H1 (cell line): ENCODE measurements at regions not wholly inside any gene's neighbourhood (a gene's known extent, or its start where the extent isn't known, plus 50 kb on each side); places are given as distances from the start of the nearest gene placed in this dataset.

ENCODE experiments used
- CTCF ChIA-PET: fragments of 300-600 bp; sonication (Branson Sonifier 250); formaldehyde crosslinking; loops from one replicate; lab custom pipeline; 2021; ENCODE audit not compliant: partially characterized antibody; lab: Charles Lee
- POLR2A ChIA-PET: fragments of 300-600 bp; sonication (Branson Sonifier 250); formaldehyde crosslinking; loops from one replicate; lab custom pipeline; 2021; ENCODE audit warnings: inconsistent platforms; ENCODE audit not compliant: partially characterized antibody; lab: Charles Lee
- DNase-seq, 2 experiments: peaks; one replicate each; pipeline versions ENCODE4 v3.0.0 to v3.0.0-alpha.2; 2010 to 2022; ENCODE audit warnings: low spot score in 2 of 2, low read depth in 1 of 2, mixed read lengths in 1 of 2
- FAIRE-seq: peaks from 2 replicates; lab custom pipeline; 2011; peaks lifted over from hg19 to GRCh38; lab: Jason Lieb, UNC
- H2AFZ ChIP-seq: 2 replicates; pipeline ENCODE4 v1.8.1; 2012; ENCODE audit warnings: low read length, inconsistent platforms
- H2AK5ac ChIP-seq: 2 replicates; pipeline ENCODE4 v1.6.1; 2013; ENCODE audit warnings: low read depth, low read length
- H2BK120ac ChIP-seq: replicated peaks from 2 replicates; pipeline ENCODE3; 2013; ENCODE audit warnings: low read depth, low read length, inconsistent platforms
- H2BK12ac ChIP-seq: 2 replicates; pipeline ENCODE4 v1.6.1; 2013; ENCODE audit warnings: low read depth, low read length
- H2BK15ac ChIP-seq: 2 replicates; pipeline ENCODE4 v1.6.1; 2013; ENCODE audit warnings: low read length
- H2BK20ac ChIP-seq: 2 replicates; pipeline ENCODE4 v1.6.1; 2013; ENCODE audit warnings: low read length
- H2BK5ac ChIP-seq: 2 replicates; pipeline ENCODE4 v1.6.1; 2013; ENCODE audit warnings: low read depth, low read length
- H3K14ac ChIP-seq: 2 replicates; pipeline ENCODE4 v1.6.1; 2013; ENCODE audit warnings: inconsistent platforms; ENCODE audit not compliant: insufficient read length
- H3K18ac ChIP-seq: 2 replicates; pipeline ENCODE4 v1.6.1; 2013; ENCODE audit warnings: low read length; ENCODE audit errors: extremely low read depth
- H3K23ac ChIP-seq: 2 replicates; pipeline ENCODE4 v1.6.1; 2013; ENCODE audit warnings: inconsistent platforms; ENCODE audit not compliant: insufficient read length
- H3K23me2 ChIP-seq: 2 replicates; pipeline ENCODE4 v1.6.1; 2013; ENCODE audit warnings: low read depth, low read length
- H3K27ac ChIP-seq: 2 replicates; pipeline ENCODE4 v1.6.1; 2011; ENCODE audit warnings: low read depth, low read length, inconsistent platforms
- H3K27me3 ChIP-seq, 4 experiments: replicated peaks in 1 of 4; 1 replicate in 1 of 4; 2 replicates in 3 of 4; pipeline versions ENCODE4 v1.6.1 to v1.8.1; 2011 to 2013; ENCODE audit warnings: low read length in 3 of 4, mild to moderate bottlenecking in 3 of 4, inconsistent platforms in 2 of 4, mixed read lengths in 2 of 4, moderate library complexity in 1 of 4; ENCODE audit not compliant: control insufficient read depth in 3 of 4, insufficient read depth in 3 of 4; ENCODE audit errors: extremely low read depth in 1 of 4
- H3K36me3 ChIP-seq, 4 experiments: 2 replicates each; pipeline versions ENCODE4 v1.6.1 to v1.8.1; 2011 to 2013; ENCODE audit warnings: mild to moderate bottlenecking in 4 of 4, low read length in 3 of 4, moderate library complexity in 2 of 4, control low read depth in 1 of 4, inconsistent platforms in 1 of 4; ENCODE audit not compliant: insufficient read depth in 4 of 4, control insufficient read depth in 2 of 4
- H3K4ac ChIP-seq: replicated peaks from 2 replicates; pipeline ENCODE3; 2013; ENCODE audit warnings: low read length, low read depth, mixed read lengths, inconsistent platforms; ENCODE audit not compliant: insufficient read length
- H3K4me1 ChIP-seq, 4 experiments: replicated peaks in 1 of 4; 1 replicate in 1 of 4; 2 replicates in 3 of 4; pipeline versions ENCODE4 v1.6.1 to v1.8.1; 2011 to 2013; ENCODE audit warnings: low read length in 3 of 4, inconsistent platforms in 2 of 4, mixed read lengths in 1 of 4; ENCODE audit not compliant: insufficient read depth in 4 of 4, control insufficient read depth in 3 of 4
- H3K4me2 ChIP-seq, 2 experiments: 2 replicates each; pipeline versions ENCODE4 v1.6.1 to v1.8.1; 2011 to 2013; ENCODE audit warnings: low read depth in 2 of 2, low read length in 2 of 2, control low read depth in 1 of 2, inconsistent platforms in 1 of 2, mild to moderate bottlenecking in 1 of 2; ENCODE audit not compliant: insufficient read depth in 1 of 2
- H3K4me3 ChIP-seq, 4 experiments: fragments of 200-600, 300-600 bp in 1 of 4; sonication (generic), shearing (Covaris generic), sonication (Bioruptor Twin) in 1 of 4; 2 replicates each; pipeline versions ENCODE4 v1.5.1 to v1.8.1; 2011 to 2016; ENCODE audit warnings: low read length in 4 of 4, low read depth in 3 of 4, control low read depth in 2 of 4, inconsistent platforms in 2 of 4, mild to moderate bottlenecking in 2 of 4, mixed read lengths in 1 of 4, moderate library complexity in 1 of 4; ENCODE audit not compliant: insufficient read depth in 2 of 4; ENCODE audit errors: extremely low read depth in 1 of 4
- H3K56ac ChIP-seq: replicated peaks from 2 replicates; pipeline ENCODE3; 2013; ENCODE audit warnings: low read depth, mild to moderate bottlenecking, mixed read lengths, low read length, inconsistent platforms; ENCODE audit not compliant: insufficient read length
- H3K79me1 ChIP-seq: 2 replicates; pipeline ENCODE4 v1.6.1; 2013; ENCODE audit warnings: low read depth, low read length, control low read depth
- H3K79me2 ChIP-seq, 2 experiments: 2 replicates each; pipeline versions ENCODE4 v1.6.1 to v1.8.1; 2012 to 2013; ENCODE audit warnings: low read length in 2 of 2, mild to moderate bottlenecking in 2 of 2, inconsistent platforms in 1 of 2; ENCODE audit not compliant: insufficient read depth in 2 of 2, control insufficient read depth in 1 of 2
- H3K9ac ChIP-seq, 4 experiments: replicated peaks in 1 of 4; 1 replicate in 1 of 4; 2 replicates in 3 of 4; pipeline versions ENCODE4 v1.6.1 to v1.8.1; 2011 to 2013; ENCODE audit warnings: low read depth in 3 of 4, low read length in 3 of 4, control low read depth in 2 of 4, mild to moderate bottlenecking in 2 of 4, moderate library complexity in 2 of 4, inconsistent platforms in 1 of 4; ENCODE audit errors: extremely low read depth in 1 of 4
- H3K9me3 ChIP-seq, 2 experiments: 2 replicates each; pipeline versions ENCODE4 v1.6.1 to v1.8.1; 2012 to 2013; ENCODE audit warnings: mild to moderate bottlenecking in 2 of 2, moderate library complexity in 2 of 2, control low read depth in 1 of 2, inconsistent platforms in 1 of 2, low read depth in 1 of 2, low read length in 1 of 2, mixed read lengths in 1 of 2; ENCODE audit not compliant: insufficient read depth in 2 of 2
- H4K20me1 ChIP-seq, 2 experiments: replicated peaks in 1 of 2; 2 replicates each; pipeline versions ENCODE3 to v1.8.1; 2011 to 2013; ENCODE audit warnings: inconsistent platforms in 2 of 2, low read length in 2 of 2, mild to moderate bottlenecking in 1 of 2; ENCODE audit not compliant: insufficient read depth in 2 of 2, control insufficient read depth in 1 of 2
- H4K5ac ChIP-seq: 2 replicates; pipeline ENCODE4 v1.6.1; 2013; ENCODE audit warnings: low read length, low read depth, mixed read lengths, inconsistent platforms; ENCODE audit not compliant: insufficient read length
- H4K8ac ChIP-seq: 2 replicates; pipeline ENCODE4 v1.8.0; 2013; ENCODE audit warnings: mild to moderate bottlenecking, moderate library complexity, low read length, inconsistent platforms; ENCODE audit not compliant: insufficient read depth; ENCODE audit errors: extremely low read depth
- H4K91ac ChIP-seq: replicated peaks from 2 replicates; pipeline ENCODE3; 2013; ENCODE audit warnings: low read length, mixed read lengths, inconsistent platforms; ENCODE audit not compliant: insufficient read length
- ATF2 ChIP-seq: IDR thresholded peaks from 2 replicates; pipeline ENCODE4 v1.6.1; 2012; ENCODE audit warnings: low read length, inconsistent platforms
- BCL11A ChIP-seq, 2 experiments: IDR thresholded peaks; one replicate each; pipeline ENCODE4 v1.6.1; 2011; ENCODE audit warnings: low read depth in 2 of 2, low read length in 2 of 2, mild to moderate bottlenecking in 2 of 2
- CBX5 ChIP-seq: fragments of 300-800, 300-1000 bp; sonication (generic); IDR thresholded peaks from 2 replicates; pipeline ENCODE4 v1.7.1; 2016; ENCODE audit warnings: antibody characterized with exemption, low read length, low read depth
- CREB1 ChIP-seq: IDR thresholded peaks from 2 replicates; pipeline ENCODE4 v1.6.1; 2012; ENCODE audit warnings: inconsistent platforms
- EGR1 ChIP-seq: IDR thresholded peaks from 2 replicates; pipeline ENCODE4 v1.6.1; 2011; ENCODE audit warnings: low read depth, low read length, borderline replicate concordance
- KDM1A ChIP-seq: fragments of 200-600, 300-600 bp; sonication (generic); IDR thresholded peaks from 2 replicates; pipeline ENCODE4 v1.7.1; 2016; ENCODE audit warnings: mild to moderate bottlenecking, low read length, borderline replicate concordance
- KDM4A ChIP-seq: IDR thresholded peaks from one replicate; pipeline ENCODE4 v1.7.1; 2012; ENCODE audit warnings: low read depth, mild to moderate bottlenecking, moderate library complexity, low read length, inconsistent platforms; ENCODE audit not compliant: severe bottlenecking
- NANOG ChIP-seq: IDR thresholded peaks from 2 replicates; pipeline ENCODE4 v1.6.1; 2011; ENCODE audit warnings: low read length, low read depth, mild to moderate bottlenecking, inconsistent platforms; ENCODE audit not compliant: insufficient read depth, poor library complexity, severe bottlenecking
- PHF8 ChIP-seq: fragments of 200-600 bp; sonication (generic); conservative IDR thresholded peaks from 2 replicates; pipeline ENCODE4 v1.7.1; 2012; ENCODE audit warnings: low read depth, mild to moderate bottlenecking, inconsistent platforms, low read length, moderate library complexity
- RBBP5 ChIP-seq: IDR thresholded peaks from 2 replicates; pipeline ENCODE4 v1.7.1; 2012; ENCODE audit warnings: low read depth, mild to moderate bottlenecking, inconsistent platforms, low read length, moderate library complexity, borderline replicate concordance
- SIX5 ChIP-seq: IDR thresholded peaks from 2 replicates; pipeline ENCODE4 v1.6.1; 2011; ENCODE audit warnings: mild to moderate bottlenecking, low read depth, low read length
- SP1 ChIP-seq: IDR thresholded peaks from 2 replicates; pipeline ENCODE4 v1.6.1; 2011; ENCODE audit warnings: low read depth, low read length
- TAF1 ChIP-seq: IDR thresholded peaks from 2 replicates; pipeline ENCODE4 v1.6.1; 2011; ENCODE audit warnings: mild to moderate bottlenecking, low read depth, low read length
- ZNF274 ChIP-seq: IDR thresholded peaks from 2 replicates; pipeline ENCODE4 v1.7.0; 2012; ENCODE audit warnings: low read length, borderline replicate concordance; ENCODE audit errors: extremely low read depth
- WGBS, 2 experiments: shearing (Covaris generic) in 1 of 2; methylation state at CpG; one replicate each; pipeline versions ENCODE4 v1.1.6 to v1.1.7; 2013 to 2015; ENCODE audit warnings: low lambda C conversion rate in 2 of 2, mixed read lengths in 2 of 2, inconsistent platforms in 1 of 2, low coverage in 1 of 2, missing lambda C conversion rate in 1 of 2; ENCODE audit not compliant: insufficient replicate concordance in 2 of 2, insufficient coverage in 1 of 2, insufficient read length in 1 of 2; ENCODE audit errors: extremely low coverage in 1 of 2, missing lambda C conversion rate in 1 of 2; 5-methylcytosine and 5-hydroxymethylcytosine counted together

- Histone ChIP-seq H2AK5ac (no peak overlapping the region), H3K56ac (no peak overlapping the region), H3K27me3 (no peaks in the 10 kb centered on the region), H2BK12ac (no peak overlapping the region), H3K23me2 (no peaks in the 10 kb centered on the region), H2BK5ac (no peak overlapping the region), H3K4me3 (no peak overlapping the region), H3K4ac (no peak overlapping the region), H3K27ac (no peak overlapping the region), H3K9ac (no peak overlapping the region), H3K36me3 (no peaks in the 10 kb centered on the region), H3K4me2 (no peak overlapping the region), H3K14ac (no peak overlapping the region), H3K79me2 (no peaks in the 10 kb centered on the region), H4K5ac (no peak overlapping the region), H3K18ac (no peak overlapping the region), H2BK20ac (no peak overlapping the region), H3K79me1 (no peaks in the 10 kb centered on the region), H3K9me3 (no peaks in the 10 kb centered on the region), H2BK120ac (no peak overlapping the region), H4K91ac (no peak overlapping the region), H2BK15ac (no peak overlapping the region), H4K8ac (no peak overlapping the region), H3K23ac (no peak overlapping the region), H4K20me1 (peaks cover 0 to 2% of the 10 kb centered on the region in 2 experiments), H2AFZ (no peak overlapping the region), H3K4me1 (no peaks in the 10 kb centered on the region)
- POLR2A ChIA-PET = no interaction called here
- 92% methylated on average over 1 of the region's 1 CpG; no CpG with 5 or more reads in 1 of the 2 experiments for WGBS, 2 experiments
- DNase-seq (no peak), FAIRE-seq (no peak)
- CTCF ChIA-PET = interaction anchor here (1.1 kb wide), 1 partner anchor 39 kb away, joined by 3 read pairs; no protein-coding TSS in a partner anchor
- TF ChIP-seq RBBP5 (no peak), KDM4A (no peak), TAF1 (no peak), PHF8 (no peak), CBX5 (no peak), CREB1 (no peak), SIX5 (no peak), ATF2 (no peak), NANOG (no peak), BCL11A (IDR thresholded peaks at IDR 0.05; ENCODE audit: low read depth in 2 of 2, low read length in 2 of 2) (no peak), ZNF274 (no peak), SP1 (no peak), EGR1 (no peak), KDM1A (no peak)
Observed at GRCh38 chr2:196384729-196385128, 213.4 kb upstream of the STK17B start.
